H1 (cell line): ENCODE measurements at regions not wholly inside any gene's neighbourhood (a gene's known extent, or its start where the extent isn't known, plus 50 kb on each side); places are given as distances from the start of the nearest gene placed in this dataset.

Source experiments
- NANOG ChIP-seq: IDR thresholded peaks from 2 replicates; pipeline ENCODE4 v1.6.1; 2011; ENCODE audit warnings: low read length, low read depth, mild to moderate bottlenecking, inconsistent platforms; ENCODE audit not compliant: insufficient read depth, poor library complexity, severe bottlenecking
- SIX5 ChIP-seq: IDR thresholded peaks from 2 replicates; pipeline ENCODE4 v1.6.1; 2011; ENCODE audit warnings: mild to moderate bottlenecking, low read depth, low read length
- TEAD4 ChIP-seq: IDR thresholded peaks from 2 replicates; pipeline ENCODE4 v1.6.1; 2012; ENCODE audit warnings: low read depth, low read length, inconsistent platforms, mixed read lengths

- TF ChIP-seq SIX5 (no peak), NANOG (no peak), TEAD4 (no peak)
Observed at GRCh38 chr13:33679658-33680012, 138.3 kb upstream of the RFC3 start (continued).
